ENCODE measurements at regions not wholly inside any gene's neighbourhood (a gene's known extent, or its start where the extent isn't known, plus 50 kb on each side); places are given as distances from the start of the nearest gene placed in this dataset.

DNA sequence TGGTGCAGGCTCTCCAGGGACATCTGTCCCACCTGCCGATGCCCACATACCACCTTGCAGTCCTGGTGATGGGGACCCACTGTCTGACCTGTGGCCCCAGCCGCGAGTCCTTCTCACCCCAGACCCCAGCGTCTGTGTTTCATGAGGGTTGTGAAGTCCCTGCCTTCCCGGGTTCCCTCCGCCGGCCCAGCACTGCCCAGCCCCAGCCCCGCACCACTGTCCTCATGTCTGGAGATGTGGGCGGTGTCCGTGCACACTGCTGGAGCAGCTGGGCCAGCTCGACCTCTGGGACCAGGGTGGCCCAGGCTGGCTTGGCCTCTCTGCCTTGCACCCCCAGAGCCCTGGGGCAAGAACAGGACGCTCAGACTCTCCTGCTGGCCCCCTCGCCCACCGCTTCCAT is 199.5 kb upstream of the CIBAR2 start:
- no peak for DNase-seq (ENCODE audit: low read depth)

DNA sequence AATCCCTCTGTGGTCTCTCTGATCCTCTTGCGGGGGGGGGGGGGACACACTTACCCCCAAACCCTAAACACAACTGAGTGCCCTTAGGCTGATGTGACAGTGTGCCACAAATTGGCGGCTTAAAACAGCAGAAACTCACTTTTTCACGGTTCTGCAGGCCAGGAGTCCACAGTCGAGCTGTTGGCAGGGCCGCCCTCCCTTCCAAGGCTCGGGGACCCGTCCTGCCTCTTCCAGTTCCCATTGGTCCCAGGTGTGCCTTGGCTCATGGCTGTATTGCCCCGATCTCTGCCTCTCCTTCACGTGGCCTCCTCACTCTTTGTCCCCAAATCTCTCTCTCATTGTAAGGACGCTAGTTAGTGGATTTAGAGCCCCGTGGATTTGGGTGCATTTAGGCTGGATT is 199.9 kb upstream of the CIBAR2 start:
- DNase-seq (ENCODE audit: low read depth), result no peak

DNA sequence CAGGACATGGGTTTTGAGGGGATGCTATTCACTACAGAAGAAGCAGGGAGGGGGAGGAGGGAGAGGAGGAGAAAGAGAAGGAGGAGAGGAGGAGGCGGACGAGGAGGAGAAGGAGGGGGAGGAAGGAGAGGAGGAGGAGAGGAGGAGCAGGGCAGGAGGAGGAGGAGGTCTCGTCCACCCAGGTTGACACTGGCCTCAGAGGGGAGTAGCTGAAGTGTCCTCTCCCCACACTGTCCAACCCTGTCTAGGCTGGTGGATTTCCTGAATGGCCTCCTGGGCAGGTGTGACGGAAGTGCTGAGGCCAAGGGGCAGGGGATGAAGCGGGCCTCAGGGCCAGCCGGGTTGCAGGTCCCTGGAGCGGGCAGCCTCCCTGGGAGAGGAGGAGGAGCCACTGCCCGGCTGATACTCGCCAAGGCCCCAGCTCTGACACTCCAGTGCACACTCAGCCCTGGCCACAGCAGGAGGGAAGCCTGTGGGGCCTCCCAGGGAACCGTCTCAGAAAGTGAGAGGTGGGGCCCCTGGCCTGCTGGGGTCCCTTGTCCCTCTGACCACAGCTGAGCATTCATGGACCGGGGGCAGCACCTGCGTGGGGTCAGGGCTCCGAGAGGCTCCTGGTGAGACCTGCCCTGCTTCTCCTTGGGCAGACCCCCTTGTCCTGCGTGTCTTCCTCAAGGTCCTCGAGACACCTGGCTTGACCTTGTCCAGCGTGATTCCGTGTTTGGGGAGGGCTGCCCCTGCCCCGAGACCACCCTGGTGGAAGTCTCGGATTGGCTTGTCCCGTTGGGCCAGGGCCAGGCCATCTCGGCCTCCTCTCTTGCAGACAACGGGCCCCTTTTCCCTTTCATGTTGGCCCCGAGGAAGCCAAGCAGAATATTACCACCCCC is 200.6 kb upstream of the CIBAR2 start:
- DNase-seq (ENCODE audit: low read depth), result no peak

DNA sequence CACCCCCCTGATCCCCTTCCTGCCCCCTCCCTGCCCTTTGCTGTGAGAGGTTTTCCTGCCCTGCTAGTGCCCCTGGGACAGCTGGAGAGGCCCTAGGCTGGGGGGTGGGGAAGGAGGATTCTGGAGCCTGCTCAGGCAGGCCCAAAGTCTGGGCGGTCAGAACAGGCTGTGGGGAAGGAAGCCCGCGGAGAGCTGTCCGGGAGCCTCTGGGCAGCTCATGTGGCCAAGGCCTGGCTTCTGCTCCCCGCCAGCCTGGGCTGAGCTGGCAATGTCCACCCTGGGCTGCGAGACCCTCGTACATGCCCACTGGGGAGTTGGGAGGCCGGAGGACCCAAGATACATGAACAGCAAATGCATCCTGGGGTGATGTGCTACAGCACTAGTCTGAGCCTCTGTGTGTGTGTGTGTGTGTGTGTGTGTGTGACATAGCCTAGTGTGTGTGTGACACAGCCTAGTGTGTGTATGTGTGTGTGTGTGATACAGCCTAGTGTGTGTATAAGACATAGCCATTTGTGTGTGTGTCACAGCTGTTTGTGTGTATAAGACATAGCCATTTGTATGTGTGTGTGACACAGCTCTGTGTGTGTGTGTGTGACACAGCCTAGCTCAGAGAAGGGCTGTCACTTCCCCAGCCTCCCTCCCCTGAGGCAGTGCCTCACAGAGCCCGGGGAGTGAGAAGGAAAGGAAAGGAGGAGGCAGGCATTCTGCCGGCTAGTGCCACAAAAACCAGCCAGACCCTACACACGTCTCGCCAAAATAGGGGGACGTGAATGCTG is 201.4 kb upstream of the CIBAR2 start:
- no peak for DNase-seq (ENCODE audit: low read depth)

DNA sequence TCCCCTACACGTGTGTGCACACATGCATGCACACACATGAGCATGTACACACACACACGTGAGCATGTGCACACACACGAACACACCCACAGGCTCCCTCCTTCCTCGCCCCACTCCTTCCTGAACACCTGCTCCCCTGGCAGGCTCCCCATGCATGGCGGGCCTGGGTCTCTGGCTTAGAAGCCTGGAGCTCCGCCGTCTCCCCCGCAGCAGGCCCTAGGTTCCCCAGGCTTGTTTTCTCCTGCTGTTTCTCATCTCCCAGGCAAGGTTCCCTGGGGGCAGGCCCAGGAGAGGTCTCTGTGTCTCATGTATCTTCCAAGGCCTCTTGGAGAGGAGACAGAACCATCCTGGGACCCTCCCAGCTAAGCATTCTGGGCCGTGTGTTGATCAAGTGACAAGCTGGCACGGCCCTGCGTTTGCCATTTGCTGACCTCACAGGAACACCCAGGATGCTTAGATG is 202.3 kb upstream of the CIBAR2 start:
- no peak for DNase-seq (ENCODE audit: low read depth)

DNA sequence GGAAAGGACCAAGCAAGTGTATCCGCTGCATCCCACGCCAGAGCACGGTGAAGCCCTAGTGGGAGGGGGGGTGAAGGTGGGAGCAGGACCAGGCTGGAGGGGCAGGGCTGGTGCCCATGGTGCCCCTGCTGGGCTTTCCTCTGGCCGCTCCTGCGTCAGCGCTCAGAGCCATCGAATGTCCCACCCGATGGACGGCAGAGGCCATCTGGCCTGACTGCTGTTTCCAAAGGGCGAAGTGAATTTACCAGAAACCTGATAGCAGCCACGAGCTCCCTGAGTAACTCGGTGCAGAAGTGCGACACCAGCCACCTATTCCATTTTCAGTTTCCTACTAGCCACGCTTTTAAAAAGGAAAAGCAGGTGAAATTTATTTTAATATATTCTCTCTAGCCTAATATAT is 203.6 kb upstream of the CIBAR2 start:
- no peak for DNase-seq (ENCODE audit: low read depth)

DNA sequence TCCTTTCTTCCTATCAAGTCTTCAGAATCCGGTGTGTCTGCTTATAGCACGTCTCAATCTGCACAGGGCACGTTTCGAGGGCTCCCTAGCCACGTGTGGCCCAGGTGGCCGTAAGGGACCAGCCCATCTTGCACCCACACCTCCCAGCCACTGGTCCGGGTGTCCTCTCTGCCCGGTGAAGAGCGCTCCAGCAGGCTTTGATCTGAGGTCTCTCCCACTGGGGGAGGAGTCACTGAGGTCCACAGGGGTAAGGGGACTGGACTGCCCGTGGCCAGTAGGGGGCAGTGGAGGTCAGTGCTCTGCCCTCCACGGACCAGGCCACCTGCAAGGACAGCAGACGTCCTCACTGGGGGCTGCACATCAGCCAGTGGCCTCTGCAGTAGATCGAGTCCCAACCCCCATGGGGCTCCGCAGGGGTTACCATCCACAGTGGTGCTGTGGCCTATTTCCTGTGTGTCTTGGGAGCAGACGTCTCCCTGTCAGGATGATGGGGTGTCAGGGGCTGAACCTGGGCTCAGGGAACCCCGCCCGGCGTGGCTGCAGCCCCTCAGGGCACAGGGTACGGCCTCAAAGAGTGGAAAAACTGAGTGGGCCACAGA is 204.1 kb upstream of the CIBAR2 start:
- DNase-seq (ENCODE audit: low read depth), result no peak

DNA sequence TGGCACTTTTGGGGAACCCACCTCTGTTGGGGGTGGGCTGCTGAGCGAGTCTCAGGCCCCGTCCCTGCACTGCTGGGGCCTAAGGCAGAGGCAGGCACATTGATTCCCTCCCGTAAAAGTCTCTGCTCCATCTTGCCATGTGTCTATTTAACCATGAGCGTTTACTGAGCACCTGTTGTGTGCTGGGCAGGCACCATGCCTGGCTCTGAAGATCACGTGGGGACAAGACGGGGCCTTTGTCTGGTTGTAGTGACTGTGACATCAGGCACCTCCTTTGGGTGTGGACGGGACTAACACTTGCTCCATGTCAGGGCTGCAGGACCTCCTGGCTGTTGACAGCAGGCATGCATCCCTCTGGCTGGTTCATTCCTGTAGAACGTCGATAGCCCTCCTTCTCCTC is 204.7 kb upstream of the CIBAR2 start:
- DNase-seq (ENCODE audit: low read depth), result no peak

DNA sequence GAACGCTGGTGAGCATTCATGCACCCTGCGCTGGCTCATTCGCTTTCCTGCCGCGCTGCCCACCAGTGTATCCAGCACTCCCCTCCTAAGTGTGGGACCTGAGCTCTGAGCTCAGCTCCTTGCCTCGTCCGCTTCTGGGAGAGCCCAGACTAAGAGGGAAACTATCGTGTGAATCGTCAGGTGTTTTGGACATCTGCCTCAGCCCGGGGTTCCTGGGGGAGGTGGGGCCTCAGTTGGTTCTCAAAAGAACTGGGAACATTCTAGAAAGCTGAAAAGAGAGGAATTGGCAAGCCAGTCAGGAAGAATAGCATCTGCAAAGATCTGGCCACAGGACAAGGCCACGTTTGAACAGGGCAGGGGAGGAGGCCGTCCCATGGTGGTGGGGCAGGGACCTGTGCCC is 205.4 kb upstream of the CIBAR2 start:
- DNase-seq (ENCODE audit: low read depth), result no peak

DNA sequence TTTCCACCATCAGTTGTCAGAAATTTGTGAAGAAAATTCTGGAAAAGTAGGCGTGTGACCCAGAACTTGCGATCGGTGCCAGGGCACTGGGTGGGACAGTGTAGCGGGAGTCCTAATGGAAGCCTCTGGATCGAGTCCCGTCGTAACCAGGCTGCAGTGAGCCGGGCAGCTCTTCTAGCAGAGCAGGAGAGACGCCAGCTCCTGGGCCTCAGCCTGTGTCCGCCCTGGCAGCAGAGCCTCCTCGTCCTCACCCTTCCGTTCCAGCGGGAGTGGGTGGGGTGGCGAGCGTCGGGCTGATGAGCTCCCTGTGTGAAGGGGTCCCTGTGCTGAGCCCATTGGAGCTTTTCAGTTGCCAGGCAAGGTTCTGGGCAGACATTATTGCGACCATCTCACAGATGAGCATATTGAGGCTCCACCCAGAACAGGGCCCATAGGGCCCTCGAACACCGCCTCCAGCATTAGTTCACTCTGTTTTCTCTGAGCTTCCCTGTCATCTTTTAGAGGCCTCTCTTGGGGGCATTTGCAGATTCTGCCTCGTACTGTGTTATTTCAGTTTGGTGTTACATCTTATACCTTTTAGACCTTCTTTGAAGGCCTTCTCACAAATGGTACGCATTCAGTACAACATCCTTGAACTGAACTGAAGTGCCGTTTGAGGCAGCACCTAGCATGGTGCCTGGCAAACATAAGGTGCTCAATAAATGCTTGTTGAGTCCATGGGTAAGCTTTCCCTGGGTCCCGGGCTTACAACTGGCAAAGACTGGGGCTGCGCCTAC is 207.1 kb upstream of the CIBAR2 start:
- no peak for DNase-seq (ENCODE audit: low read depth)

DNA sequence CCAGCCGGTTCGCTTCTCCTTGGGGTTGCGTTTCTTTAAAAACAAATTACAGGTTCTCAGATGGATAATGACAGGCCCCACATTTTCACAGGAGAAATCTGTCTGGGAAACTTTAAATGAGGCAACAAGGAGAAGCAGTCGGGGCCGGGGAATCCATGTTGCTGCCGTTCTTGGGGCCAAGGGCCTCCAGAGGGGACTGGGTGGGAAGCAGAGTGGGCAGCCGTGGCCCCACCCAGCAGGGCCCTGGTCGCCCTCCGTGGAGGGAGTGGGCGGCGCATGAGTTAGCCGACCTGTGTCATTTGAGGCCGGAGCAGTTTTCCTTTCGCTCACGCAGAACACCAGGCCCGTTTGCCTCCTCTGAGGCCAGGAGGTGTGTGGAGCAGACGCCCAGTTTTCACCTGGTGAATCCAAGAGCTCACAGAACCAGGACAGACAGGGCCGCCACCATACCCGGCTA is 207.7 kb upstream of the CIBAR2 start:
- DNase-seq (ENCODE audit: low read depth), result no peak

DNA sequence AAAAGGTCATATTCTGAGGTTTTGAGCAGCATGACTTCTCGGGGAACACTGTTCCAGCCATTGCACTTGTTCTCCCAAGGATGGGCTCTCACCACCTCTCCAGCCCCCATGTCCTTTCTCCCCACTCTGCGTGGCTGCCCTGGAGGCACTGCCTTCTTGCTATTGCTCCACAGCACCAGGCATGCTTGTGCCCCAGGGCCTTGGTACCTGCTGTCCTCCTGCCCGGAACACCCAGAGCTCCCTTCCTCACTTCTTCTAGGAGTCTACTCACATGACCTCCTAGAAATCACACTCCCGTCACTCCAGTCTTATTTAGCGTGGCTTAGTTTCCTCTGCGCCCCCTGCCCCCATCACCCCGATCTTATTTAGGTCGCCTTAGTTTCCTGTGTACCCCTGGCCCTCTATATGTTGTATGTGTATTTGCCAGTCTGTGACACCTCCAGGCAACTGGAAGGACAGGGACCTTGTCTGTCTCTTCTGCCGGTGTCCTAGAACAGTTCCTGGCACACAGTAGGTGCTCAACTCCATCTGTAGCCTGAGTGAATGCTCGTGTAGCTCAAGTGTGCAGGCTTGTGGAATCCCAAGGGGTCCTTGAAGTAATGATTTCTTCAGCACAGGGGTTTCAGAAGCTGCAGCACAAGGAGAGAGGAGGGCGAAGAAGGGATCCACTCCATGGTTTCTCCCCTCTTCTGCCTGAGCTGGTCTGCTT is 208.6 kb upstream of the CIBAR2 start:
- DNase-seq (ENCODE audit: low read depth), result no peak

DNA sequence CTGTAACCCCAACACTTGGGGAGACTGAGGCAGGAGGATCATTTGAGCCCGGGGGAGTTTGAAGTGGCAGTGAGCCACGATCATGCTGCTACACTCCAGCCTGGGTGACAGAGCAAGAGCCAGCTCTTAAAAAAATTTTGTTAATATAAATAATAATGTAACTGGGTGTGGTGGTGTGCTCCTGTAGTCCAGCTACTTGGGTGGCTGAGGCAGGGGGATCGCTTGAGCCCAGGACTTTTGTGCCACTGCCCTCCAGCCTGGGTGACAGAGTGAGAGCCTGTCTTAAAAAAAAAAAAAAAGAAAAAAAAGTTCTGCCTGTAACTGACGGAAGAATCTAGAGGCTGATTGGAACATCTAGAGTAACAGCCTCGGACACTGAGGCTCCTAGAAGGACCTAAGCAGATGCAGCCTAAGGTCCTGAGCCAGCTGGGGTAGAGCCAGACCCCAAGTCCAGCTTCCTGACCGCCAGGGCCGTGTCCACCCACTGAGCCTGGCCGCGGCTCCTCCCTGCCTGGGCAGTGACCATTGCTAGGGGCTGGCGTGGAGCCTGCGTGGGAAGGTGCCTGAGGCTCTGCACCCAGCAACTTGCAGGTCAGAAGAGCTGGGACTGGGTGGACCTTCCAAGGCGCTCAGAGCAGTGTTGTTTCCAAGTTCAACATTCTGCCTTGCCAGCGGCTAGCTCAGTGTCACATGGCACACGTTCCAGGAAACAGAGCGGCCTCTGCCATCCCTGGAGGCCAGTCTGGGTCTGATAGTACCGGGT is 209.4 kb upstream of the CIBAR2 start:
- DNase-seq (ENCODE audit: low read depth), result no peak

DNA sequence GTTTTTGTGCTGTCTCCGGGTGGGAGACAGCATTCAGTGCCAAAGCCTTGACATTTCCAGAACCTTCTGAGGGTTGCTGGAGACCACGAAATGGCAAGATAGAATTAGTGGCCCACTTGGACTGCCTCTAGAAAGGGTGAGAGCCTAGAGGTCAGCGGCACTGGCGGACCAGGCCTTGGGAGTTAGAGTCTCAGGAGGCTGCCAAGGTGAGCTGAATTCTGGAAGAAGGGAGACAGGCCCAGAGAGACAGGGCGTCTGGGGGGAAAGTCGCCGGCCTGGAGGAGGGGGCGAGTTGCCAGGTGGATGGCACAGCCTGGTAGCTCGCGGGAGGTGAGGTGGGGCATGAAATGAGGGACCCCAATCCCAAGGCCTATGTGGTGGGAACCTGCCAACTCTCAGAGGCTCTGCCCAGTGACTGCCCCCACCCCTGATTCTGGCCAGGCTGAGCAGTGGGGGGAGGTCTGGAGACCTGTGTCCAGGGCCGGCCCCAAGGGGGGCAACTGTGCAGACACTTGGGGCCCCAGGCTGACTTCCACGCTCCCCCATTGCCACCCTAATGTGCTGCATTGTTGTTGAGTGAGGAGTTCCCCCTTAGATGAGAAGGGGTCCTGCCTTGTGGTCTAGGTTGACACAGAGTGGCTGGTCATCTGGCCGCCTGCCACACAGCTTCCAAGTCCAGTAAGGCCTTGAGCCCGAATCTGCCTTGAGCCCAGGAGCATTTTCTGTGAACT is 211.1 kb upstream of the CIBAR2 start:
- no peak for DNase-seq (ENCODE audit: low read depth)

DNA sequence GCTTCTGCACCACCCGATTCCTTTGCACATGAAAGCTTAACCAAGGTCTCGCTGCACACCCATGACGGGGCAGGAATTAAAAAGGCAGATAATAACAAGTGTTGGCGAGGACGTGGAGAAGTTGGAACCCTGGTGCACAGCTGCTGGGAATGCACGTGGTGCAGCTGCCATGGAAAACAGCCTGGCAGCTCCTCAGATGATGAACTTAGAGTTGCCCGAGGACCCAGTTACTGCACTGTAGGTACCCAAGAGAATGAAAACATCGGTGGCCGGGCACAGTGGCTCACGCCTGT is 211.6 kb upstream of the CIBAR2 start:
- DNase-seq (ENCODE audit: low read depth), result no peak

DNA sequence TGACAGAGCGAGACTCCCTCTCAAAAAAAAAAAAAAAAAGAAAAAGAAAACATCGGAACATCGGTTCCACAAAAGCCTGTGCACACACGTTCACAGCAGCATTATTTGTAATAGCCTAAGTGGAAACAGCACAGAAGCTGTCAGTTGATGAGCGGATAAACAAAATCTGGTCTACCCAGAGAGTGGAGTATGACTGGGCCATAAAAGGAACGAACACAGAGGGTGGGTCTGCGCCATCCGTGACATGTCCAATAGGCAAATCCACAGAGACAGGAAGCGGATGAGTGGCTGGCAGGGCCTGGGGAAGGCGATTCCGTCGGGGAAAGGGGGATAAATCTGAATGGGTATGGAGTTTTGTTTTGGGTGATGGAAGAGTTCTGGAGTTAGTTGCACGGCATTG is 212.2 kb upstream of the CIBAR2 start:
- no peak for DNase-seq (ENCODE audit: low read depth)

DNA sequence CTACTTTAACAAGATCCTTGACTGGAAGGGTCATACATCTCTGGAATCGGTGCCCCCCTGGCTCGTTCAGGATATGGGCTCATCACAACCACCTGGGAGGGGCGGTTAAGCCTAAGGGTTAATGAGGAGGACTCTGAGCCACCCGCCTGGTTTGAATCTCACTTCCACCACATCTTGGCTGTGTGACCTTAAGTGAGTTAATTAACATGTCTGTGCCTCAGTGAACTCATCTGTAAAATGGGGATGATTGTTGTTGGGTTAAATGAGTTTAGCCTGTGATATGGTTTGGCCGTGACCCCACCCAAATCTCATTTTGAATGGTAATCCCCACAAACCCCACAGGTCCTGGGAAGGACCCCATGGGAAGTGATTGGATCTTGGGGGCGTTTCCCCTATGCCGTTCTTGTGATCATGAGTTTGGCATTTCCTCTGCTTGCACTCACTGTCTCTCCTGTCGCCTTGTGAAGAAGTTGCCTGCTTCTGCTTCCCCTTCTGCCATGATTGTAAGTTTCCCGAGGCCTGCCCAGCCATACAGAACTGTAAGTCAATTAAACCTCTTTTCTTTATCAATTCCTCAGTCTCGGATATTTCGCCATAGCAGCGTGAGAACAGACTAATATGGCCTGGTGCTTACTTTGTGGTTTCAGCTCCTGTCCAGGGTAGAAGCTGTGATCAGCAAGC is 214.0 kb upstream of the CIBAR2 start:
- DNase-seq (ENCODE audit: low read depth), result no peak

DNA sequence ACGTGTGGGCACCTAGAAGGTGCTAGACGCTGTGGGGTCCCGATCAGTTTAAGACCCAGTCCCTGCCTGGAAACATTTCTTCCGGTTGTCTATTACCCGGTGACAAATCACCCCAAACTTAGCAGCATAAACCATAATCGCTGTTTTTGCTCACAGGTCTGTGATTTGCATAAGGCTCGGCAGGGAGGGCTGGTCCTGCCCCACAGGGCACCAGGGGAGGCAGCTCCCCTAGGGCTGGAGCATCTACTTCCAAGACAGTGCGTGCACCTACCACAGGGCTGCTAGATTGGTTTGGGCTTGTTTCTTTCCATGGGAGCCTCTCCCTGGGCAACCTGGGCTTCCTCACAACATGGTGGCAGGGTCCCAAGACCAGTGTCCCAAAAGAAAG is 214.5 kb upstream of the CIBAR2 start:
- DNase-seq (ENCODE audit: low read depth), result no peak

All from HS-27A (cell line).